PFSK-1 (cell line): ENCODE measurements at regions not wholly inside any gene's neighbourhood (a gene's known extent, or its start where the extent isn't known, plus 50 kb on each side); places are given as distances from the start of the nearest gene placed in this dataset.

Source experiments
- FOXP2 ChIP-seq: optimal IDR thresholded peaks from 2 replicates; pipeline ENCODE3; 2011; ENCODE audit warnings: borderline replicate concordance, control low read depth, inconsistent platforms; ENCODE audit not compliant: insufficient read depth; ENCODE audit errors: extremely low read length, extremely low read depth
- POLR2AphosphoS5 ChIP-seq: IDR thresholded peaks from 2 replicates; pipeline ENCODE4 v1.6.1; 2012; ENCODE audit warnings: low read depth, mild to moderate bottlenecking, control low read depth, low read length, moderate library complexity
- REST ChIP-seq, 2 experiments: IDR thresholded peaks; 2 replicates each; pipeline versions ENCODE4 v1.6.1 to v1.8.0; 2011 to 2012; ENCODE audit warnings: low read depth in 2 of 2, low read length in 2 of 2, control low read depth in 1 of 2, inconsistent platforms in 1 of 2, mild to moderate bottlenecking in 1 of 2, moderate library complexity in 1 of 2; ENCODE audit not compliant: insufficient read depth in 1 of 2
- SIN3A ChIP-seq: IDR thresholded peaks from 2 replicates; pipeline ENCODE4 v1.6.1; 2012; ENCODE audit warnings: mild to moderate bottlenecking, low read length, moderate library complexity, borderline replicate concordance; ENCODE audit not compliant: insufficient read depth
- TAF1 ChIP-seq: IDR thresholded peaks from 2 replicates; pipeline ENCODE4 v1.6.1; 2012; ENCODE audit warnings: low read length, control low read depth, borderline replicate concordance; ENCODE audit not compliant: insufficient read depth

GRCh38 chr16:79970087-79970486 is 369.6 kb upstream of the MAF start:
- TF ChIP-seq POLR2AphosphoS5 (no peak), SIN3A (no peak), REST (IDR thresholded peaks at IDR 0.05; ENCODE audit: insufficient read depth in 1 of 2, low read depth in 2 of 2, low read length in 2 of 2) (no peak), TAF1 (no peak), FOXP2 (no peak)
